ENCODE measurements at regions not wholly inside any gene's neighbourhood (a gene's known extent, or its start where the extent isn't known, plus 50 kb on each side); places are given as distances from the start of the nearest gene placed in this dataset.
"Not testable (repeated sequence)": the region's sequence is repeated elsewhere in the genome, so short reads cannot be mapped to it uniquely, and the experiment has no call there.

DNA sequence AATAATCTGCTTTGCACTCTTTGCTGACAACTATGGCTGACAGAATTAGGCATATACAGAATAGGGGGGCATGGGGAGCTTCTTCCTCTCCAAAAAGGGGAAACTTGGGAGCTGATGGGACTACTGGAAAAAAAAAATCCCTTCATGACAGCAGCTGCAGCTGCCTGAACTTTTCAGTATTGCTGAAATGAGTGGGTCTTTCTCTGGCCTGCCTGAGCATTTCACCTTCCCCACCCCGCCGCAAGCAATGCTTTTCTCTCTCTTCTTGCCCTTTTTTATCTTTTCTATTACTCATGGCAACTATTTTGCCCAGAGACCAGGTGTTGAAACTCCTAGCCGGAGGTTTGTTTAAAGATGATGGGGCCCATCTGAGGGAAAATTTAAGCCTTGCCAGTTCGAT, 244.9 kb downstream of the SEMA3D start:
- H3K9me2 ChIP-seq (replicated peaks; ENCODE audit: insufficient read depth, low read length), result no peaks in the 10 kb centered on the region
- no peak overlapping the region for H3K9ac ChIP-seq (ENCODE audit: low read length)
- no peaks in the 10 kb centered on the region for H3K4me1 ChIP-seq (ENCODE audit: low read length)
- H3K4me3 ChIP-seq (ENCODE audit: low read length), result no peak overlapping the region
- no peaks in the 10 kb centered on the region for H3K36me3 ChIP-seq (ENCODE audit: insufficient read depth, low read length)
- H3K79me2 ChIP-seq (ENCODE audit: low read length), result no peaks in the 10 kb centered on the region
- H3K27ac ChIP-seq (ENCODE audit: low read length), result no peak overlapping the region
- H3K27me3 ChIP-seq (ENCODE audit: low read length), result no peaks in the 10 kb centered on the region
- no peak overlapping the region for H2AFZ ChIP-seq (ENCODE audit: low read length)
- H4K20me1 ChIP-seq (ENCODE audit: insufficient read depth, low read depth, low read length), result no peaks in the 10 kb centered on the region
- peaks cover 4% of the 10 kb centered on the region; the same call in 1 of the 2 replicates for H3K9me3 ChIP-seq (ENCODE audit: low read length)
- no peak overlapping the region for H3K4me2 ChIP-seq (ENCODE audit: low read depth, low read length, poor library complexity, severe bottlenecking)
- no peak for DNase-seq

DNA sequence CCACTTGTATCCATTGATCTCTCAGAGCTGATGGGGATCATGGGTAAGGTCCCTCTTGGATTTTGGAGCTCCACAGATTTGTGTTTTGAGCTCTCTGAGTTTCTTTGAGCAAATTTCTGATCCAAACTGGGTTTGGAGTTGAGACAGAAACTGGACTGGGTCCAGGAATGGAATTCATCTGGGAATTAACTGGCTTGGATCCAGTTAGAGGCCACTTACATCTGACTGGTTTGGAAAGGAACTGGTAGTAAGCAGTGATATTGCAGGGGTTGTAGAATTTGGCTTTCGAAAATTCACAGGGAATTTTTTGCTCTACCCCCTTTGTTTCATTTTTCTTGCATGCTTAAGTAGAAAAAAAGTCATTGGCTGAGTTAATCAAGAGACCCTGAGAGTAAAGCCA, 245.6 kb downstream of the SEMA3D start:
- Histone ChIP-seq H3K9me2 (replicated peaks; ENCODE audit: insufficient read depth, low read length) (no peaks in the 10 kb centered on the region), H3K4me3 (ENCODE audit: low read length) (no peak overlapping the region), H3K4me2 (ENCODE audit: low read depth, low read length, poor library complexity, severe bottlenecking) (no peak overlapping the region), H3K9me3 (ENCODE audit: low read length) (peaks cover 4% of the 10 kb centered on the region; the same call in 1 of the 2 replicates), H3K9ac (ENCODE audit: low read length) (no peak overlapping the region), H4K20me1 (ENCODE audit: insufficient read depth, low read depth, low read length) (no peaks in the 10 kb centered on the region), H3K4me1 (ENCODE audit: low read length) (no peaks in the 10 kb centered on the region), H3K27me3 (ENCODE audit: low read length) (no peaks in the 10 kb centered on the region), H3K36me3 (ENCODE audit: insufficient read depth, low read length) (no peaks in the 10 kb centered on the region), H3K79me2 (ENCODE audit: low read length) (no peaks in the 10 kb centered on the region), H2AFZ (ENCODE audit: low read length) (no peak overlapping the region), H3K27ac (ENCODE audit: low read length) (no peak overlapping the region)
- no peak for DNase-seq

DNA sequence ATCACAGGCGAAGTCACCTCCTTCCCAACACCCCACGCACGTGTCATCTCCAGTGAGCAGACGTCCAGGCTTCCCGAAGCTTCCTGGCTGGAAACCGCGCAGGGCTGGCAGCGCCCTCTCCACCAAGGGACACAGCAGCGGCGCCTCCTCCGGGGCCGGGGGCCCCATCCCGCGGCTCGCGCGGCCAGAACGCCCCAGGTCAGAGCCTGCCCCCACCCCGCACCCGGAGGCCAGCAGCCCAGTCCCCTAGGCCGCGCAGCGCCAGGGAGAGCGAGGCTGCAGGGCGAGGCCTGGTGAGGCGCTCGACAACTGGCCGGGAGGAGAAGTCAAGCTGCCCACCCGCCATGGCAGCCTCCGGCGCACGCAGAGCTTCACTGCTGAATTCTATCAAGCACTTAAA, 247.0 kb downstream of the SEMA3D start:
- no peaks in the 10 kb centered on the region for H3K79me2 ChIP-seq (ENCODE audit: low read length)
- H3K27ac ChIP-seq (ENCODE audit: low read length), result no peak overlapping the region
- H4K20me1 ChIP-seq (ENCODE audit: insufficient read depth, low read depth, low read length), result no peaks in the 10 kb centered on the region
- H3K9me3 ChIP-seq (ENCODE audit: low read length), result peaks cover 7% of the 10 kb centered on the region
- H3K9ac ChIP-seq (ENCODE audit: low read length), result no peak overlapping the region
- H3K27me3 ChIP-seq (ENCODE audit: low read length), result no peaks in the 10 kb centered on the region
- H3K4me2 ChIP-seq (ENCODE audit: low read depth, low read length, poor library complexity, severe bottlenecking), result no peak overlapping the region
- DNase-seq, result no peak
- no peak overlapping the region for H3K4me3 ChIP-seq (ENCODE audit: low read length)
- H3K9me2 ChIP-seq (replicated peaks; ENCODE audit: insufficient read depth, low read length), result no peaks in the 10 kb centered on the region
- H3K36me3 ChIP-seq (ENCODE audit: insufficient read depth, low read length), result no peaks in the 10 kb centered on the region
- no peak overlapping the region for H2AFZ ChIP-seq (ENCODE audit: low read length)
- H3K4me1 ChIP-seq (ENCODE audit: low read length), result no peaks in the 10 kb centered on the region

DNA sequence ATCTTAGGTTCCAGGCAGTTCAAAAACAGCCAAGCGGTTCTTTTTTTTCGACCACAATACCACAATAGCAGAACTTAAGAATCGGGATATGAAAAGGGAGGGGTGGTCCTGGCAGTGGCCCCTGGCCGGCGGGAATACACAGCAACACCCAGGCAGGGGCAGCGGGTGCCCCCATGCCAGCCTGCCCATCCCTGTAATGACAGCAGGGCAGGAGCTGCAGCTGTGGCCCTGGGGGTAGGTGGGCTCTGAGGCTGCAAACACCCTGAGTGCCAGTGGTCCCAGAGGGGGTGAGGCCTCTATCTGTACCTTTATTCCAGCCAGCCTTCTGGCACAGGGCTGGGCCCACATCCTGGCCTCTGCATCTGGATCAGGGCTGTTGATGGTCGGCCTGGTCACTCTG, 247.4 kb downstream of the SEMA3D start:
- H3K9ac ChIP-seq (ENCODE audit: low read length), result no peak overlapping the region
- no peaks in the 10 kb centered on the region for H3K27me3 ChIP-seq (ENCODE audit: low read length)

DNA sequence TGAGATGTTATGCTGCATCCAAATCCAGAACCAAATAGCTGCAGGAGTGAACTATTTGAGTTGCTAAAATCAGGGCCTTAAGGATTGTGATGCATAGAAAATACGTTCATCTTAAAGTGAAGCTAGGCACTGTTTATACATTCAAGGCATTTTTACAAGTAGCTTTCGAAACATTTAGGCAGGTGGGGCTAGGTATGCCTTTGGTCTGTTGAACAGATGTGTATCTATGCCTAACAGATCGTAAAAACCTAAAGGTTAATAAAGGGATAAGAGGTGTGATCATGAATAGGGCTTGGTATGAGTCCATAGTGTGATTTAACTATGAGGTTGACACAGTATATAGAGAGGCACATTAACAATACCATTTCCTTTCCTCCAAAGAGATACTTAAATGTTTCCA, 262.5 kb downstream of the SEMA3D start:
- Histone ChIP-seq H3K27me3 (ENCODE audit: low read length) (no peaks in the 10 kb centered on the region), H3K9me3 (ENCODE audit: low read length) (peaks cover 33% of the 10 kb centered on the region), H3K9ac (ENCODE audit: low read length) (no peak overlapping the region), H3K4me3 (ENCODE audit: low read length) (no peak overlapping the region), H3K27ac (ENCODE audit: low read length) (no peak overlapping the region), H2AFZ (ENCODE audit: low read length) (no peak overlapping the region), H3K36me3 (ENCODE audit: insufficient read depth, low read length) (no peaks in the 10 kb centered on the region), H4K20me1 (ENCODE audit: insufficient read depth, low read depth, low read length) (no peaks in the 10 kb centered on the region), H3K4me1 (ENCODE audit: low read length) (no peaks in the 10 kb centered on the region), H3K79me2 (ENCODE audit: low read length) (no peaks in the 10 kb centered on the region), H3K4me2 (ENCODE audit: low read depth, low read length, poor library complexity, severe bottlenecking) (no peak overlapping the region), H3K9me2 (replicated peaks; ENCODE audit: insufficient read depth, low read length) (no peaks in the 10 kb centered on the region)
- DNase-seq, result no peak

More for the DNA sequence above, 247.4 kb downstream of the SEMA3D start:
- DNase-seq, result no peak
- Histone ChIP-seq H3K79me2 (ENCODE audit: low read length) (no peaks in the 10 kb centered on the region), H4K20me1 (ENCODE audit: insufficient read depth, low read depth, low read length) (no peaks in the 10 kb centered on the region), H2AFZ (ENCODE audit: low read length) (no peak overlapping the region), H3K9me2 (replicated peaks; ENCODE audit: insufficient read depth, low read length) (no peaks in the 10 kb centered on the region), H3K27ac (ENCODE audit: low read length) (no peak overlapping the region), H3K9me3 (ENCODE audit: low read length) (peaks cover 9% of the 10 kb centered on the region), H3K4me2 (ENCODE audit: low read depth, low read length, poor library complexity, severe bottlenecking) (no peak overlapping the region), H3K36me3 (ENCODE audit: insufficient read depth, low read length) (no peaks in the 10 kb centered on the region), H3K4me1 (ENCODE audit: low read length) (no peaks in the 10 kb centered on the region), H3K4me3 (ENCODE audit: low read length) (no peak overlapping the region)

DNA sequence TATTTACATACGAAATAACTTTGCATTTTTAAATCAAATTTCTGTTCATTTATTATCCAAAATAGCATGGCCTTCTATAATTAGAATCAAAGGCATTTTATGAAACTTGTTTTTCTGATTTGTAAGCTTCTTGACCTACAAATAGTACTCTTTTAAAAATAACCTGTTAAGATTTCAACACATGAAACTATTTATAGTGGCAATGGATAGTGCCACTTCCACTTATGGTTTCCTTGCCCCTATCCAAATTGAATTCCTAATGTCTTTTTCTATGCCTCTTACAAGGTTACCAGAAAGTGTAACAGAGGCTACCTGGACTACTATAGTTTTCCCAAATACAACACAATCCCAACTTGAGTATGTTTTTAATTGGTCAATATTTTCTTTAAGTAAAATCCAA, 263.5 kb downstream of the SEMA3D start:
- H3K4me1 ChIP-seq (ENCODE audit: low read length), result no peaks in the 10 kb centered on the region
- no peaks in the 10 kb centered on the region for H3K36me3 ChIP-seq (ENCODE audit: insufficient read depth, low read length)
- no peaks in the 10 kb centered on the region for H4K20me1 ChIP-seq (ENCODE audit: insufficient read depth, low read depth, low read length)
- DNase-seq, result no peak
- H3K79me2 ChIP-seq (ENCODE audit: low read length), result no peaks in the 10 kb centered on the region
- H2AFZ ChIP-seq (ENCODE audit: low read length), result no peak overlapping the region
- no peaks in the 10 kb centered on the region for H3K9me2 ChIP-seq (replicated peaks; ENCODE audit: insufficient read depth, low read length)
- no peak overlapping the region for H3K4me3 ChIP-seq (ENCODE audit: low read length)
- peaks cover 32% of the 10 kb centered on the region for H3K9me3 ChIP-seq (ENCODE audit: low read length)
- no peak overlapping the region for H3K27ac ChIP-seq (ENCODE audit: low read length)
- no peaks in the 10 kb centered on the region for H3K27me3 ChIP-seq (ENCODE audit: low read length)
- H3K4me2 ChIP-seq (ENCODE audit: low read depth, low read length, poor library complexity, severe bottlenecking), result no peak overlapping the region
- no peak overlapping the region for H3K9ac ChIP-seq (ENCODE audit: low read length)

DNA sequence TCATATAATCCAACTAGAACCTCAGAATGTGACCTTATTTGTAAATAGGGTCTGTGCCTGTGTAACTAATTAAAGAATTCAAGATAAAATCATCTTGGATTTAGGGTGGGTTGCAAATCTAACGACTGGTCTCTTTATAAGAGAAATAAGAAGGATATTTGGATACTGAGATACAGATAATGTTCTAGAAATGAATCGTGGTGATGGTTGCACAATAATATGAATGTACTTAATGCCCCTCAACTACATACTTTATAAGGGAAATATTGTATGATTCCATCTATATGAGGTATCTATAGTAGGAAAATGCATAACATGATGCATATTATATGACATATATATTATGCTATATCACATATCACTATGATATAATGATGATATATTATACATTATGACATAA, 265.7 kb downstream of the SEMA3D start:
- Histone ChIP-seq H3K27ac (ENCODE audit: low read length) (no peak overlapping the region), H2AFZ (ENCODE audit: low read length) (no peak overlapping the region), H3K27me3 (ENCODE audit: low read length) (no peaks in the 10 kb centered on the region), H3K79me2 (ENCODE audit: low read length) (no peaks in the 10 kb centered on the region), H3K9ac (ENCODE audit: low read length) (no peak overlapping the region), H3K9me3 (ENCODE audit: low read length) (peaks cover 28% of the 10 kb centered on the region), H4K20me1 (ENCODE audit: insufficient read depth, low read depth, low read length) (no peaks in the 10 kb centered on the region), H3K9me2 (replicated peaks; ENCODE audit: insufficient read depth, low read length) (no peaks in the 10 kb centered on the region), H3K4me3 (ENCODE audit: low read length) (no peak overlapping the region), H3K4me1 (ENCODE audit: low read length) (no peaks in the 10 kb centered on the region), H3K36me3 (ENCODE audit: insufficient read depth, low read length) (no peaks in the 10 kb centered on the region), H3K4me2 (ENCODE audit: low read depth, low read length, poor library complexity, severe bottlenecking) (no peak overlapping the region)
- no peak for DNase-seq

DNA sequence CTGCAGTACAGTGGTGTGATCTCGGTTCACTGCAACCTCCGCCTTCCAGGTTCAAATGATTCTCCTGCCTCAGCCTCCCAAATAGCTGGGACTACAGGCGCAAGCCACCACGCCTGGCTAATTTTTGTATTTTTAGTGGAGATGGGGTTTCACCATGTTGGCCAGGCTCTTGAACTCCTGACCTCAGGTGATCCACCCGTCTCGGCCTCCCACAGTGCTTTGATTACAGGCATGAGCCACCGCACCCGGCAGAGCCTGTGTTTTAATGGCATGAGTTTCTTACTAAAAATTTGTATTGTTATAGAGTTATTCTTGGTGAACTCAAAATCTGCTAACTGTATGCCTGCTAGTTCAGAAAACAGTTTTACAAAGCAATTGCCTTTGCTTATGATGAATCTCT, 269.9 kb downstream of the SEMA3D start:
- peaks cover 19% of the 10 kb centered on the region for H3K9me3 ChIP-seq (ENCODE audit: low read length)
- not testable (repeated sequence) for H4K20me1 ChIP-seq (ENCODE audit: insufficient read depth, low read depth, low read length); H3K36me3 ChIP-seq (ENCODE audit: insufficient read depth, low read length); H3K4me1 ChIP-seq (ENCODE audit: low read length); H3K4me2 ChIP-seq (ENCODE audit: low read depth, low read length, poor library complexity, severe bottlenecking); H3K79me2 ChIP-seq (ENCODE audit: low read length); H2AFZ ChIP-seq (ENCODE audit: low read length); H3K4me3 ChIP-seq (ENCODE audit: low read length); DNase-seq; H3K9ac ChIP-seq (ENCODE audit: low read length); H3K27ac ChIP-seq (ENCODE audit: low read length); H3K9me2 ChIP-seq (replicated peaks; ENCODE audit: insufficient read depth, low read length); H3K27me3 ChIP-seq (ENCODE audit: low read length)

DNA sequence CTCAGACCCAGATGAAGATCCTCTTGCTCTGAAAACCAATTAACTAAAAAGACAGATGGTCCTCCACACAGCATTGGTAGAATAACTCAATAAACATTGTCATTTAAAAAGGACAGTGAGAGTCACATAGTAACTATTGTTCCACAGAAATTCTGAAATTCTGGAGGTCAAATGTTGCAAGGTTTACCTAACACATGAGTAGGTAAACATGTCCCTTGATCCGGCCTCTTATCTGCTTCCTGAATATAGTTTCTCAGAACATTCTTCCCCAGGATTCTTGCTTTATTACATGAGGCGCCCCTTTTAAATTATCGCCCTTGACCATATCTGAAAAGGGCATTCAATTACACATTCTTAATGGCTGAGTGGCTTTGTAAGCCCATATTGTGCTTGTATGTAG, 270.7 kb downstream of the SEMA3D start:
- no peak overlapping the region for H3K9ac ChIP-seq (ENCODE audit: low read length)
- no peaks in the 10 kb centered on the region for H3K36me3 ChIP-seq (ENCODE audit: insufficient read depth, low read length)
- DNase-seq, result no peak
- H3K79me2 ChIP-seq (ENCODE audit: low read length), result no peaks in the 10 kb centered on the region
- no peaks in the 10 kb centered on the region for H3K9me2 ChIP-seq (replicated peaks; ENCODE audit: insufficient read depth, low read length)
- H3K27me3 ChIP-seq (ENCODE audit: low read length), result no peaks in the 10 kb centered on the region
- no peak overlapping the region for H3K4me2 ChIP-seq (ENCODE audit: low read depth, low read length, poor library complexity, severe bottlenecking)
- H4K20me1 ChIP-seq (ENCODE audit: insufficient read depth, low read depth, low read length), result no peaks in the 10 kb centered on the region
- no peaks in the 10 kb centered on the region for H3K4me1 ChIP-seq (ENCODE audit: low read length)
- no peak overlapping the region for H3K27ac ChIP-seq (ENCODE audit: low read length)
- H3K9me3 ChIP-seq (ENCODE audit: low read length), result peaks cover 25% of the 10 kb centered on the region
- no peak overlapping the region for H3K4me3 ChIP-seq (ENCODE audit: low read length)
- H2AFZ ChIP-seq (ENCODE audit: low read length), result no peak overlapping the region
